A549 (cell line): ENCODE measurements at regions not wholly inside any gene's neighbourhood (a gene's known extent, or its start where the extent isn't known, plus 50 kb on each side); places are given as distances from the start of the nearest gene placed in this dataset.

Experiments used
- ATAC-seq, 2 experiments: fragments of 200-7000 bp in 1 of 2; fragments of >200 bp in 1 of 2; cut with Nextera tagmentation in 1 of 2; cut with Tn5 transposase in 1 of 2; 3 replicates each; pipeline versions ENCODE4 v1.8.0 to v1.9.1; 2018 to 2020; ENCODE audit warnings: mild to moderate bottlenecking in 1 of 2, moderate library complexity in 1 of 2
- CTCF ChIA-PET: fragments of 300-600 bp; sonication (Branson Sonifier 250); formaldehyde crosslinking; extraction: SDS; loops from one replicate; lab custom pipeline; 2021; ENCODE audit warnings: antibody characterized with exemption, inconsistent platforms; lab: Yijun Ruan, JAX
- POLR2A ChIA-PET: fragments of 350-600 bp; formaldehyde crosslinking; extraction: SDS; loops from one replicate; lab custom pipeline; 2021; ENCODE audit warnings: antibody characterized with exemption, inconsistent platforms; lab: Yijun Ruan, JAX
- DNase-seq, 2 experiments: peaks; one replicate each; pipeline versions ENCODE4 v3.0.0 to v3.0.0-alpha.2; 2011 to 2016; ENCODE audit warnings: low read depth in 1 of 2, low spot score in 1 of 2
- FAIRE-seq: peaks from 2 replicates; lab custom pipeline; 2011; peaks lifted over from hg19 to GRCh38; lab: Jason Lieb, UNC
- H3K27ac ChIP-seq, 2 experiments: fragments of >200 bp; sonication (Bioruptor Twin); formaldehyde crosslinking; 3 replicates each; pipeline ENCODE4 v1.5.1; 2016 to 2017
- H3K4me1 ChIP-seq: fragments of >200 bp; sonication (Bioruptor Twin); formaldehyde crosslinking; 3 replicates; pipeline ENCODE4 v1.6.1; 2016
- H3K4me2 ChIP-seq: fragments of >200 bp; sonication (Bioruptor Twin); formaldehyde crosslinking; 3 replicates; pipeline ENCODE4 v1.6.1; 2016
- H3K4me3 ChIP-seq: fragments of >200 bp; sonication (Bioruptor Twin); formaldehyde crosslinking; 3 replicates; pipeline ENCODE4 v1.5.1; 2016
- H3K9me3 ChIP-seq: fragments of >200 bp; sonication (Bioruptor Twin); formaldehyde crosslinking; 3 replicates; pipeline ENCODE4 v1.6.1; 2016
- ATOH8 ChIP-seq: fragments of 250-450 bp; sonication (Bioruptor Pico); IDR thresholded peaks from 2 replicates; pipeline ENCODE4 v1.5.0; 2020; ENCODE audit warnings: low read depth, mild to moderate bottlenecking, moderate library complexity
- BCL3 ChIP-seq: fragments of >200 bp; sonication (Bioruptor Twin); formaldehyde crosslinking; IDR thresholded peaks from 3 replicates; pipeline ENCODE4 v1.6.1; 2016
- BHLHE40 ChIP-seq: IDR thresholded peaks from 2 replicates; pipeline ENCODE4 v1.6.1; 2012; ENCODE audit warnings: low read depth, low read length, inconsistent platforms
- CEBPB ChIP-seq, 2 experiments: fragments of >200 bp in 1 of 2; sonication (Bioruptor Twin) in 1 of 2; formaldehyde crosslinking in 1 of 2; IDR thresholded peaks; 2 replicates each; pipeline ENCODE4 v1.6.1; 2012 to 2016
- CHD2 ChIP-seq: fragments of 150-350 bp; IDR thresholded peaks from 2 replicates; pipeline ENCODE4 v1.6.1; 2014; ENCODE audit warnings: low read length; ENCODE audit not compliant: partially characterized antibody
- CHD4 ChIP-seq: fragments of 200-600 bp; sonication (generic); IDR thresholded peaks from 2 replicates; pipeline ENCODE4 v1.6.1; 2016; ENCODE audit warnings: antibody characterized with exemption, mild to moderate bottlenecking, borderline replicate concordance
- EHF ChIP-seq: fragments of 250-450 bp; sonication (Bioruptor Pico); IDR thresholded peaks from 2 replicates; pipeline ENCODE4 v1.5.0; 2020; ENCODE audit warnings: mild to moderate bottlenecking
- HEYL ChIP-seq: fragments of 250-450 bp; sonication (Bioruptor Pico); IDR thresholded peaks from 2 replicates; pipeline ENCODE4 v1.8.0; 2021; ENCODE audit warnings: mild to moderate bottlenecking, moderate library complexity
- HMGXB4 ChIP-seq: fragments of 250-450 bp; sonication (Bioruptor Pico); IDR thresholded peaks from 2 replicates; pipeline ENCODE4 v1.5.0; 2021; ENCODE audit warnings: mild to moderate bottlenecking, moderate library complexity, borderline replicate concordance
- HOXB5 ChIP-seq: fragments of 250-450 bp; sonication (Bioruptor Pico); IDR thresholded peaks from 2 replicates; pipeline ENCODE4 v1.5.0; 2020; ENCODE audit warnings: mild to moderate bottlenecking, moderate library complexity
- KDM1A ChIP-seq: fragments of 200-600 bp; sonication (generic); IDR thresholded peaks from 2 replicates; pipeline ENCODE4 v1.6.1; 2016; ENCODE audit warnings: low read depth, mild to moderate bottlenecking
- KDM5A ChIP-seq: fragments of 200-600 bp; sonication (generic); IDR thresholded peaks from 2 replicates; pipeline ENCODE4 v1.6.1; 2016; ENCODE audit warnings: antibody characterized with exemption, mild to moderate bottlenecking
- MAZ ChIP-seq: fragments of 150-350 bp; IDR thresholded peaks from 2 replicates; pipeline ENCODE4 v1.6.1; 2014; ENCODE audit warnings: antibody characterized with exemption, low read depth, low read length, borderline replicate concordance
- MYC ChIP-seq: IDR thresholded peaks from 2 replicates; pipeline ENCODE4 v1.6.1; 2012; ENCODE audit warnings: mild to moderate bottlenecking, inconsistent platforms, low read length, improper control_type of control experiment, borderline replicate concordance
- NFE2L2 ChIP-seq: fragments of 150-350 bp; conservative IDR thresholded peaks from 2 replicates; pipeline ENCODE4 v1.6.1; 2014; ENCODE audit warnings: low read length
- POLR2AphosphoS2 ChIP-seq: conservative IDR thresholded peaks from 2 replicates; pipeline ENCODE4 v1.6.1; 2012; ENCODE audit warnings: low read length, improper control_type of control experiment, inconsistent platforms
- REST ChIP-seq: fragments of 200-600 bp; sonication (generic); IDR thresholded peaks from 2 replicates; pipeline ENCODE4 v1.6.1; 2016; ENCODE audit warnings: antibody characterized with exemption, mild to moderate bottlenecking, moderate library complexity
- RFX5 ChIP-seq: fragments of 450-650 bp; IDR thresholded peaks from 2 replicates; pipeline ENCODE4 v1.7.1; 2014; ENCODE audit warnings: antibody characterized with exemption, mild to moderate bottlenecking, moderate library complexity
- SREBF2 ChIP-seq: fragments of 450-650 bp; IDR thresholded peaks from 2 replicates; pipeline ENCODE4 v1.6.1; 2014; ENCODE audit warnings: mild to moderate bottlenecking, moderate library complexity
- TFCP2L1 ChIP-seq: fragments of 250-450 bp; sonication (Bioruptor Pico); IDR thresholded peaks from 2 replicates; pipeline ENCODE4 v1.5.0; 2021; ENCODE audit warnings: mild to moderate bottlenecking
- TP53 ChIP-seq: fragments of 250-450 bp; sonication (Bioruptor Pico); IDR thresholded peaks from 2 replicates; pipeline ENCODE4 v1.5.0; 2021; ENCODE audit warnings: mild to moderate bottlenecking, moderate library complexity
- ZFP36 ChIP-seq: fragments of 450-650 bp; IDR thresholded peaks from 2 replicates; pipeline ENCODE4 v1.6.1; 2014; ENCODE audit warnings: borderline replicate concordance; ENCODE audit not compliant: partially characterized antibody
- ZNF302 ChIP-seq: fragments of 250-450 bp; sonication (Bioruptor Pico); IDR thresholded peaks from 2 replicates; pipeline ENCODE4 v1.9.0; 2021; ENCODE audit warnings: inconsistent platforms, mild to moderate bottlenecking, moderate library complexity
- WGBS: methylation state at CpG from one replicate; pipeline ENCODE4 v1.1.6; 2017; ENCODE audit errors: missing lambda C conversion rate; 5-methylcytosine and 5-hydroxymethylcytosine counted together

- H3K4me1 ChIP-seq = no peaks in the 10 kb centered on the region
- H3K4me3 ChIP-seq = no peak overlapping the region
- DNase-seq (no peak), FAIRE-seq (no peak), ATAC-seq (no peak)
- ChIA-PET POLR2A (no interaction called here), CTCF (no interaction called here)
- no peak overlapping the region for H3K27ac ChIP-seq
- no peak overlapping the region for H3K4me2 ChIP-seq
- TF ChIP-seq MAZ (no peak), KDM5A (no peak), NFE2L2 (no peak), ZFP36 (no peak), MYC (no peak), RFX5 (no peak), ZNF302 (CRISPR knock-in tag) (no peak), CHD4 (no peak), REST (no peak), CEBPB (IDR thresholded peaks at IDR 0.05) (no peak), BHLHE40 (no peak), TP53 (CRISPR knock-in tag) (no peak)
- WGBS = 12% methylated on average over 1 of the region's 1 CpG
- H3K9me3 ChIP-seq = no peaks in the 10 kb centered on the region
Observed at GRCh38 chr4:126738926-126739325, 893.8 kb upstream of the INTU start.

GRCh38 chr4:126740687-126741086 is 892.1 kb upstream of the INTU start:
- POLR2A ChIA-PET = no interaction called here
- FAIRE-seq = no peak
- H3K9me3 ChIP-seq = no peaks in the 10 kb centered on the region
- H3K4me1 ChIP-seq = no peaks in the 10 kb centered on the region
- WGBS = 64% methylated on average over 6 of the region's 6 CpGs
- no peak overlapping the region for H3K27ac ChIP-seq
- ATAC-seq = no peak
- H3K4me2 ChIP-seq = no peak overlapping the region
- TF ChIP-seq HMGXB4 (CRISPR knock-in tag) (no peak), HEYL (no peak), ZFP36 (no peak), CHD2 (no peak), POLR2AphosphoS2 (no peak), BCL3 (no peak), HOXB5 (CRISPR knock-in tag) (no peak), MAZ (no peak), REST (no peak), KDM5A (no peak), SREBF2 (no peak), ATOH8 (no peak), TFCP2L1 (no peak), EHF (CRISPR knock-in tag) (no peak), KDM1A (no peak)
- TF ChIP-seq, all 56 proteins: peak for 0
- no peak overlapping the region for H3K4me3 ChIP-seq
- DNase-seq = no peak
- CTCF ChIA-PET = no interaction called here
